ENCODE measurements at regions not wholly inside any gene's neighbourhood (a gene's known extent, or its start where the extent isn't known, plus 50 kb on each side); places are given as distances from the start of the nearest gene placed in this dataset.

DNA sequence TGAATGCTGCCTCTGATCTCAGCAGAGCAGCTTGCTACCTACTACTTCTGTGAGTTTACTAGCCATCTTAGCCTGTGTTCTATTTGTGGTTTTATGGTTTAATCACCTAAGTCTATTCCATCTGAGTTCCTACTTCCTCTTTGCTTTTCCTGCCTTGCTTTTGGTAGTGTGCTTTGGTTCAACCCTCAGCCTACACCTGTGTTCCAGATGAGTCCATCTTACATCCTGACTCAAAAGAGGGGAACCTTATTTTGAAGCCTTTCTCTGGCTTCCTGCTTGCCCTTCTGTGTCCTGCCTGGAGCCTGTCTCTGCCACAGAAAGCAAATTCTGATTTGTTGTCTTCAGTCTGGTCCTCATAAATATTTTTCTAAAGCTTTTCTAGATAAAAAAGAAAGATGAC is 530.3 kb upstream of the MEX3C start:
- intact Hi-C loops (cut with micrococcal nuclease; ENCODE audit: unreplicated experiment) (loop anchor here (2.0 to 10.0 kb wide), 5 partner anchors 40 to 560 kb away; partner anchors contain the start of gene MEX3C), in situ Hi-C loops (cut with MboI) (no loop called here)
- ChIA-PET SMC1A (ENCODE audit: uncharacterized antibody, unreplicated experiment) (interaction anchor here (1.0 to 5.0 kb wide), 13 partner anchors 8 to 561 kb away, joined by 3 to 50 read pairs (median 6); no protein-coding TSS in a partner anchor), RAD21 (ENCODE audit: unreplicated experiment) (interaction anchor here (0.6 to 3.8 kb wide), 11 partner anchors 10 to 272 kb away, joined by 3 to 32 read pairs (median 4); no protein-coding TSS in a partner anchor), POLR2A (interaction anchor here (0.9 to 1.8 kb wide), 5 partner anchors 9 to 273 kb away, joined by 3 to 7 read pairs (median 4); no protein-coding TSS in a partner anchor), CTCF (interaction anchor here (0.6 to 1.5 kb wide), 8 partner anchors 9 to 556 kb away, joined by 3 to 4 read pairs (median 3); no protein-coding TSS in a partner anchor)
- no peaks in the 10 kb centered on the region for H4K20me1 ChIP-seq (ENCODE audit: control insufficient read depth, insufficient read depth)
- H3K4me2 ChIP-seq (ENCODE audit: control insufficient read depth, insufficient read depth), result peak overlapping the region; percentile 57
- H2AFZ ChIP-seq (ENCODE audit: control insufficient read depth, low read depth, low read length), result no peak overlapping the region
- ATAC-seq (peak; percentile 58), DNase-seq (ENCODE audit: low read depth, low spot score) (no peak), FAIRE-seq (peak; percentile 56)
- peak overlapping the region; percentile 69 for H3K27ac ChIP-seq (ENCODE audit: control insufficient read depth, insufficient read depth)
- no peaks in the 10 kb centered on the region for H3K9me3 ChIP-seq (replicated peaks; ENCODE audit: control insufficient read depth, insufficient read depth, low read length)
- BruUV-seq (replicated peaks), result no TSS peak
- H3K4me3 ChIP-seq, result no peak overlapping the region
- H3K79me2 ChIP-seq (ENCODE audit: control insufficient read depth, insufficient read depth, low read length), result no peaks in the 10 kb centered on the region
- H3K27me3 ChIP-seq (replicated peaks in 1 of 2; ENCODE audit: control insufficient read depth in 2 of 2, insufficient read depth in 2 of 2, low read length in 1 of 2), result no peaks in the 10 kb centered on the region
- H3K9ac ChIP-seq (ENCODE audit: control insufficient read depth, insufficient read depth, low read length), result no peak overlapping the region
- no peaks in the 10 kb centered on the region for H3K36me3 ChIP-seq (ENCODE audit: control insufficient read depth in 2 of 2, insufficient read depth in 2 of 2, low read length in 1 of 2)
- H3K4me1 ChIP-seq (ENCODE audit: control insufficient read depth, insufficient read depth, low read length), result peaks cover 37% of the 10 kb centered on the region
- TF ChIP-seq JUND (IDR thresholded peaks at IDR 0.05; ENCODE audit: low read depth, low read length) (no peak), CEBPZ (IDR thresholded peaks at IDR 0.05; ENCODE audit: low read depth, low read length) (no peak), SPI1 (IDR thresholded peaks at IDR 0.05; ENCODE audit: borderline replicate concordance, insufficient read depth, low read depth, low read length) (peak; percentile 83; the same call in 1 of the 2 replicates), POLR2AphosphoS5 (IDR thresholded peaks at IDR 0.05; ENCODE audit: low read length) (no peak), BACH1 (IDR thresholded peaks at IDR 0.05; ENCODE audit: borderline replicate concordance) (no peak), EP300 (IDR thresholded peaks at IDR 0.05; ENCODE audit: borderline replicate concordance in 1 of 2, control insufficient read depth in 1 of 2, low read depth in 2 of 2, low read length in 2 of 2) (peak in 1 of 2 experiments; percentile 53; a peak in 1 of 4 replicates), RFX5 (IDR thresholded peaks at IDR 0.05; ENCODE audit: low read depth, low read length) (no peak), NFIC (IDR thresholded peaks at IDR 0.05; ENCODE audit: low read depth, low read length) (peak; percentile 72; the same call in 1 of the 2 replicates), GABPA (IDR thresholded peaks at IDR 0.05; ENCODE audit: low read depth) (no peak), MLLT1 (IDR thresholded peaks at IDR 0.05) (peak; percentile 55; the same call in 1 of the 2 replicates), NR2C2 (IDR thresholded peaks at IDR 0.05; ENCODE audit: borderline replicate concordance, control insufficient read depth, insufficient read length, low read depth) (no peak), IKZF1 (conservative IDR thresholded peaks at IDR 0.05) (peak; percentile 90), ATF2 (IDR thresholded peaks at IDR 0.05; ENCODE audit: low read length) (peak; percentile 46; the same call in 1 of the 2 replicates), RUNX3 (IDR thresholded peaks at IDR 0.05; ENCODE audit: low read length) (peak; percentile 90), EED (IDR thresholded peaks at IDR 0.05; ENCODE audit: low read depth) (peak; percentile 46; the same call in 1 of the 2 replicates), TCF3 (IDR thresholded peaks at IDR 0.05; ENCODE audit: borderline replicate concordance, insufficient read depth, low read depth, low read length) (0 out of 2 replicates have a peak, but pooled peaks have one; percentile 14), IKZF2 (IDR thresholded peaks at IDR 0.05) (peak; percentile 91 to 92)

Data from GM12878 (cell line).